Smooth muscle cell of the brain vasculature (primary cell): ENCODE measurements at regions not wholly inside any gene's neighbourhood (a gene's known extent, or its start where the extent isn't known, plus 50 kb on each side); places are given as distances from the start of the nearest gene placed in this dataset.

Experiments used
- DNase-seq: peaks from one replicate; pipeline ENCODE4 v3.0.0-alpha.2; 2012; ENCODE audit warnings: low read depth, low spot score

DNA sequence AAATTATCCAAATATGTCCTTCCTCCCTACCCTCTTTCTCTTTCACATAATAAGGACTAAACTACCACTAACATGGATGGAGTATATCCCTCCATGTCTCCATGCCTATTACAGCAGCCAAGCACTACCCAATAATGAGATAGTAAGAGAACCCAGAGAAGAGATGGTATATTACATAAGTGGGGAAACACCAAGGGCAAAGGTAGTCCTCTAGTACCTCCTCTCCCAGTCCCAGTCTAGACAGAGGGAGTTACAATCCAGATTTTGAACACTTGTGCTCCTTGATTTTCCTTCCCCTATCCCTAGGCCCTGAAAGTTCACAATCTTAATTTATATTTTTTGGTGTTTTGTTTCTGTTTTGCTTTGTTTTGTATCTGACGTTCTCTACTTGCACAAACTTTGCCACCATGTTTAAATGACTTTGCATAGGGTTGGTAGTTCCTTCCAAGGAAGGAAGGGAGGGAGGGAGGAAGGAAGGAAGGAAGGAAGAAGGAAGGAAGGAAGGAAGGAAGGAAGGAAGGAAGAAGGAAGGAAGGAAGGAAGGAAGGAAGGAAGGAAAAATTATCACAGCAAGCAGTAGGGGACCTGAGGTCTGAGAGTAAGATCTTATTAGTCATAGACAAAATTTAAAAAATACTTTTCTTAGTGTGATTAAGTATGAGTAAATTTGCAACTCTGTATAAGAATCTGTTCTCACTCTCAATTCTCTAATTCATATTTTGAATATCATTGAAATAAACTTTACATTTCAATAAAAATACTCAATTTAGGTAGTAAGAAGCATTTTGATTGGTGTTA, 521.9 kb downstream of the PTPRC start:
- no peak for DNase-seq

DNA sequence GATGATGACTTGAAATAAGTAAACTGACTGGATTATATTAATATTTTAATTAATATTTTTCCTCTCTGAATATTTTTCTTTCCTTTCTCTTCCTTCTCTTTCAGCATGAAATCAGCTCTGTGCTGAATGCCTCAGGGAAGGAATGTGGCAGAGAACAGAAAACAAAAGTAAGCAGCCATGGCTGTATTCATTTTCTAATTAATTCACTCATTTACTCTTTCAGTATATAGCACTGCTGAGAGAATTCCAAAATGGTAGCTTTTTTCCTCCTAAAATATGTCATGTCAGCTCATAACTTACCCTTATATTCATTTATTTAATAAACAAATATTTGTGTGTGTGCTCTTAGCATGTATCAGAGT, 522.5 kb downstream of the PTPRC start:
- no peak for DNase-seq

GRCh38 chr1:199161766-199162303, 523.0 kb downstream of the PTPRC start:
- DNase-seq: no peak

DNA sequence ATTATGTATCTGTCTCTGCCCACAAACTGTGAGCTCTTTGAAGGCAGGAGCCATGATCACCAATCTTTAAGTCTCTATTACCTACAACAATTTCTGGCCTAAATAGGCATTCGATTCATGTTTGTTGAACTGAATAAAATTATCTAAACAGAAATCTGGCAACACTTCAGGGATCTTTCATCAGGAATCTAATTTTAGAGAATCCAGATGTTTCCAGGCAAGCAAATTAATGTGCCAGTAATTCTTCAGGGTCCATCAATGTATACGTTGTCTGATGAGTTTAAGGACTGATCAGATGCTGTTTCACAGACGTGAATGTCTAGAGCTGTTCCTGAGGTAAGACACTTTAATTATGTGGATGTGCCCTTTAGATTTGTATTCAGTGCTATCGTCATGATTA, 524.4 kb downstream of the PTPRC start:
- DNase-seq: no peak

- no peak for DNase-seq
Observed at GRCh38 chr1:199163670-199164069, 524.8 kb downstream of the PTPRC start.

- DNase-seq: no peak
Observed at GRCh38 chr1:199167460-199167859, 528.6 kb downstream of the PTPRC start.

DNA sequence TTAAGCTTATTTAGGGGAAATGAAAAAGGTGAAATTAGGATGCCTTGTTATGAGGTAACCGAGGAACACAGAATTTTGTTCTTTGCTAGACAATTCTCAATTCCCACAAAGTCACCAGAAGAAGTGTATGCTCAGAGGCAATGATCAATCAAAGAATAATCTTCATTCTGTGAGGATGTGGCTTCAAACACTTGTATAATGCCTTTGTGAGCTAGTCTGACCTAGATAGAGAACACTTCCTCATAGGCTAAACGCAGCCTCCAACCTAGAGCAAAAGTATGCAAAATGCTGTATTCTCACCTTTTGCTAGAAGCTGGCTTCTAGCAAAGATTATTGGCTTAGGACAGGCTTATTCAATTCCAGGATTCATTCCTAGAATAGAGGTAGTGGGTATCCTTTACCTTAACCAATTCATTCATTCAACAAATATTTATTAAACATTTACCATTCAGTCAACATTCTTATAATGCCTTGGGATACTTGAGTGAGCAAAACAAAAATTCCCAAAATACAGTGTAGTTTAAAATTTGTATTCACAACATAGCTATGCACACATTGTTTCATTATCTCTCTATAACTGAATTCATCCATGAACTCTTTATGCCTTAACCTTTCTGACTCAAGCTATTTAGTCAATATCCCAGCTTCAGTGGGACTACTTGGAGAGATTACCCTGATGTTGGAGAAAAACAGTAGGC, 530.2 kb downstream of the PTPRC start:
- no peak for DNase-seq

- DNase-seq: no peak
Observed at GRCh38 chr1:199170711-199171110, 531.9 kb downstream of the PTPRC start.

DNA sequence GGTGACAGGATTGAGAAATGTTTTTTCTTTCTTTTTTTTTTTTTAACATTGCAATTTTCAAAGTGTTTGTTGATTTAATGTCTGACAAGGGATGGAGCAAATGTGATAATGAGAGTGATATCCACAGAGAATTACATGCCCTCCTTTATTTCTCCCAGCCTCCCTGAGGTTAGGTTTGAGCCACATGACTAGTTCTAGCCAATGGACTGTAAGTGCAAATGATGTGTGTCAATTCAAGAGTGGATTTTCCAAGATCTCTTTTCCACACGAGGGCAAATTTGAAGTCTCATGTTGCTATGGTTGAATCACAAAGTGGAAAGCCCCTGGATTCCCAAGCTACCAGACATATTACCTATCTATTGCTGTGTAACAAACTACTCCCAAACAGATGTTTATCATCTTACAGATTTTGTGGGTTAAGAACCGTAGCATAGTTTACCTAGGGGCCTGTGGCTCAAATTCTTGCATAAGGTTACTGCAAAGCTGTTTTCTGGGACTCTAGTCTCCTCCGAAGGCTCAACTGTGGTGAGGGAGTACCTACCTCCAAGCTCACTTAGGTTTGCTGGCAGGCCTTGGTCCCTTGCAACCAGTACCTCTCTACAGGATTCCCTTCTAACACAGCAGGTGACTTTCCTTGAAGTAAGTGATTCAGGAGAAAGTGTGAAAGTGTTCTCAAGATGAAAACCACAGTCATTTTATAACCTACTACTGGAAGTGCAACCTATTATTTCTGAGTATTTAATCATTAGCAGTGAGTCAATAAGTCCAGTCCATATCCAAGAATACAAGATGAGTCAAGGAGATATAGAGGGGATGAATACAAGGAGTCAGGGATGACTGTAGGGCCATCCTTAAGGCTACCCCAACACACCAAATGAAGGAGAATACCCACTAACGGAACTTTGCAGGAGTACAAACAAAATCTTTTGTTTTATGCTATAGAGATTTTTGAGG, 533.6 kb downstream of the PTPRC start:
- DNase-seq: no peak

GRCh38 chr1:199173356-199173755, 534.5 kb downstream of the PTPRC start:
- no peak for DNase-seq

DNA sequence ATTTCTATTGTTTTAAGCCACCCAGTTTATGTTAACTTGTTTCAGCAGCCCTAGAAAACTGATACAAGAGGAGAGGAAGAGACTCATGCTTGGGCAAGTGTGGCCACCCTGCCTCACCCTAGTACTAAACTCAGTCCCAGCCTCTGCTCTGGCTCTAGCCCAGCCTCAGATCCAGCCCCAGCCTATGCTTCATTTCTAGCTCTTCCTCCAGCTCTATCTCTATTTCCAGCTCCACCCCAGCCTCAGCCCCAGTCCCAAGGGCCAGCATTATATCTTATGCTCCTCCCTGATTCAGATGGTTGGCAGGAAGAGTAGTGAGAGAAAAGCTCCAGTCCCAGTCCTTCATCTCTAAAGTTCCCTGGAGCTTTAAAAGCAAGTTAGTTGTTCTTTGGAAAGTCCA, 535.5 kb downstream of the PTPRC start:
- DNase-seq: no peak

GRCh38 chr1:199176713-199177112, 537.9 kb downstream of the PTPRC start:
- DNase-seq: no peak

DNA sequence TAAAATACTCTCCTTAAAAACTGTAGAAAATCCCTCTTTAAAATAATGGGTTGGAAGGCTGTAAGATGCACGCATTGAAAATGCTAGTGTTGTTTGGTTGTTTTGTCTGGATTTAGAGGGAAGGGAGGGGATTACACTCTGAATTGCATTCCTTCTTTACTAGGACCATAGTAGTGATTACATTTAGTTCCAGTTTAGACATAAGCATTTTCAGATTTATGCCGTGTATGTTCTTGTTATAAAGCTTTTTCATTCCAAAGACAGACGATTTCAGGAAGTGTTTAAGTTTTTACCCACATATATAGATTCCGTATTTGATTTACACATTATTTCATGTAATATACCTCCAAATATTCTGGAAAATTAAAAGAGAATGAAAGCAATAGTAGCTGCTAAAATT, 538.4 kb downstream of the PTPRC start:
- no peak for DNase-seq

- DNase-seq: no peak
Observed at GRCh38 chr1:199178646-199179045, 539.8 kb downstream of the PTPRC start.

DNA sequence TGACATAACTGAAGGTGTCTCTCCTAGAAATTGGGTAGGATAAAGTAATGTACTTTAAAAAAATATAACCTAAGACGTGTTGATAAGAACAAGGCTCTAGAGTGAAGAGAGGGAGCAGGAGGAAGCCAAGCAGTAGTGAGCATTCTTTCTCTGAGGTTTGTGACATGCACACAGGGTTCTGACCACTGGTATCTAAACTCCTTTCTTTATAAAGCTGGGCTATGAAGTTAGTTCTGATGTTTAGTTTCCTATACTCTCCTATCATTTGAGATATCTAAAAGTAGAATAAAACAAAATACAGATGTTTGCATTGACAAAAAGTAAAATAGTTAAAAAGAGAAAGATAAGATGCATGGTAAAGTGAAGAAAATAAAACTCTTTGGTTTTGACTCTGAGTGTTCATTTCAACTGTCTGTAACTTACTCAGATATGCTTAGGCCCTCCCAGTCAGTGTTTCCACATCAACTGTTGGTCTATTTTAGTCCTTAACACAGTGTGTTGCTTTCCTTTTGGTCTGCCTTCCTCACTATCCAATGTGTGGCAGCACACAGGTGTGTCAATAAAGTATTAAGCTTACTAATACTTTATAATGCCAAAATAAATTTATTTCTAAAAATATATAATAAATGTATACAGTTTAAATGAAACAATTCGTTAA, 543.5 kb downstream of the PTPRC start:
- DNase-seq: no peak

- DNase-seq: no peak
Observed at GRCh38 chr1:199184180-199184579, 545.3 kb downstream of the PTPRC start.

DNA sequence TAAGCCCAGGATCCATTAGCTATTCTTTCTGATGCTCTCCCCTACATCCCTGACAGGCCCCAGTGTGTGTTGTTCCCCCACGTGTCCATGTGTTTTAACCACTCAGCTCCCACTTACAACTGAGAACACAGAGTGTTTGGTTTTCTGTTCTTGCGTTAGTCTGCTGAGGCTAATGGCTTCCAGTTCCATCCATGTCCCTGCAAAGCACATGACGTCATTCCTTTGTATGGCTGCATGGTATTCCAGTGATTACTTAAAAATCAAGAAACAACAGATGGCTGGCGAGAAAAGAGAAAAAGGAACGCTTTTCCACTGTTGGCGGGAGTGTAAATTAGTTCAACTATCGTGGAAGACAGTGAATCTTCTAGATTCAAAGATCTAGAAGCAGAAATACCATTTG, 556.0 kb downstream of the PTPRC start:
- no peak for DNase-seq

DNA sequence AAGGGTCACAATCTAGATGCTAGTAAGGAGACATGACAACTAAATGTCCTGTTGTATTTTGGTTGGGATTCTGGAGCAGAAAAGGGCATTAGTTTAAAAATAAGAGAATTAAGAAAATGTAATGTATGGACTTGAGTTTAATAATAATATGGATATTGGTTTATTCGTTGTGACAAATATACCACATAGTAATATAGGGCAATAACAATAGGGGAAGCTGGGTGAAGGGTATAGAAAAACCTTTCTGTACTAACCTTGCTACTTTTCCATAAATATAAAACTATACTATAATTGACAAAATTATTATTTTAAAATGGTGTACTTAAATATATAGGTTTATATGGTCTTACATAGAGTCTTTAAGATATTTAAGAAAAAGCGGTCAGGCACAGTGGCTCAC, 558.9 kb downstream of the PTPRC start:
- no peak for DNase-seq

GRCh38 chr1:199202331-199202730, 563.5 kb downstream of the PTPRC start:
- DNase-seq: no peak

- no peak for DNase-seq
Observed at GRCh38 chr1:199204231-199204630, 565.4 kb downstream of the PTPRC start.

DNA sequence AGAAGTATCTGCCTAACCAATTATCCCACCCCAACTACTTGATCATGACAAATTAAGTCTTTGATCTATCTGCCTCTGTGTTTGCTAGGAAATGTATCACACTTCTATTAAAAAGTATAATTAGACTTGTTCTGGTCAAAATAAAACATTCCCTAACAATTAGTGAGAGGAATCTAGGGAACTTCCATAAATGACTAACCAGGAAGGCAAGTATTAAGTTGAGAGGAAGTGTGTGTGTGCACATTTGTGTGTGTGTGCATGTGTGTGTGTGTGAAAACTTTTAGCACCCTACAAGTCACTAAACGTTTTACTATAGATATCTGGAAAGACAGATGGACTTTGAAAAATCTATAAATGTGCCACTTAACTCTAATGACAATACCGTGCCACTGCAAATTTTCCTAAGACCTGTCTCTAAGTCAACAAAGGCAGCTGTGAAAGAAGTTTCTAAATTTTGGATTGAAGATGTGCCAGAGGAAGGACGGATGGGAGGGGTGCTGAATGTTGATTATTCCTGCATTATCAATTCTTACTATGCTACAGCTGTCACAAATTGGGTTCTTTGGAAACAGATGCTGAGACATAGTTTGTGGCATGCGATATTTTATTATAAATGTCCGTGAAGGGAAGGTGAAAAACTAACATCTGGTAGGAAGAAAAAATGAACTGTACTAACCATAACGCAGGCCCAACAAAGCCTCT, 567.1 kb downstream of the PTPRC start:
- DNase-seq: no peak
